ENCODE measurements at regions not wholly inside any gene's neighbourhood (a gene's known extent, or its start where the extent isn't known, plus 50 kb on each side); places are given as distances from the start of the nearest gene placed in this dataset.

DNA sequence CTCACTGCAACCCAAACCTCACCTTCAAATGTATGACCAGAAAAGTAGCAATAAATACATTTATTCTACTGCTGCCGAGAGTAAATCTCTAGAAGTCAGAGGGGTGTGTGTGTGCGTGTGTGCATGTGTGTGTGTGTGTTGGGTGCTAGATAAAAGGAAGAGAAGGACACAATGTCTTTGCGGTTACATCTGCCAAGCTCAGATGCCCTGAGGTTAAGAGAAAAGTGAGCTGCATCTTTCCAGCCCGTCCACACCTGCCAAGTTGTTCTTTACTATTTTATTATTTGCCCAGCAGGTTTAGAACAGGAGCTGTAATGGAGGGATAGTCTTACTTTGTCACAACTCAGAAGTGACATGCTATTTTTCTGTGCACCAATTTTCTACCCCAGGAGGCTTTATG, 54.5 kb upstream of the ANKFN1 start:
- H3K9me3 Mint-ChIP-seq: no peaks in the 10 kb centered on the region
- CTCF ChIA-PET: no interaction called here

DNA sequence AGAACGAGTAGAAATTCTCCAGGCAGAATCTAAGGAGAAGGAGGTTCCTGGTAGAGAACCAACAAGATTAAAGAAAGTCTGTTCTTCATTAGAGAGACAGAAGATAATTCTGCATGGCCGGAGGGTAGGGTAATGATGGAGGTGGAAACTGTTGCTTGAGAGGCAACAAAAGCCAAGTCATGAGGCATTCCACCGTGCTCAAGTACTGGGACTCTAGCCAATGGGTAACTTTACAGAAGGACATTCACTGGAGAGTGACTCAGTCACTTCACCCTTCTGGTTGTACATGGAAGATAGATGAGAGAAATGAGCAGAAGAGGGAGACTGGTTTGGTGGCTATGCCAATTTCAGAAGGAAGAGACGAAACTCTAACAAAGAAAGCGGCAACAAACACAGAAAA, 53.6 kb upstream of the ANKFN1 start:
- no peak for DNase-seq
- H3K9me3 ChIP-seq (ENCODE audit: control insufficient read depth in 2 of 3, low read length in 3 of 3): no peaks in the 10 kb centered on the region
- no peaks in the 10 kb centered on the region for H3K27me3 ChIP-seq (ENCODE audit: control insufficient read depth in 2 of 2, insufficient read depth in 2 of 2, low read length in 2 of 2)
- Mint-ChIP-seq H3K36me3 (no peaks in the 10 kb centered on the region), H3K4me3 (no peak overlapping the region), H3K4me1 (no peaks in the 10 kb centered on the region), H3K27ac (no peak overlapping the region), H3K27me3 (peaks cover 4 to 27% (median 8%) of the 10 kb centered on the region in 5 donors), H3K9me3 (no peaks in the 10 kb centered on the region)
- POLR2A ChIA-PET: no interaction called here
- H3K4me3 ChIP-seq (ENCODE audit: low read length): no peak overlapping the region
- ATAC-seq: no peak
- H3K36me3 ChIP-seq (ENCODE audit: control insufficient read depth in 2 of 3, insufficient read depth in 3 of 3, low read length in 3 of 3): no peaks in the 10 kb centered on the region
- CTCF ChIA-PET: no interaction called here
- H3K27ac ChIP-seq (ENCODE audit: low read depth, low read length): no peak overlapping the region
- intact Hi-C loops (cut with micrococcal nuclease): no loop called here
- H3K4me1 ChIP-seq (ENCODE audit: control insufficient read depth in 2 of 2, insufficient read depth in 2 of 2, low read length in 2 of 2): no peaks in the 10 kb centered on the region

More for the DNA sequence above, 54.5 kb upstream of the ANKFN1 start:
- H3K36me3 ChIP-seq (ENCODE audit: control insufficient read depth in 2 of 3, insufficient read depth in 3 of 3, low read length in 3 of 3): no peaks in the 10 kb centered on the region
- Mint-ChIP-seq H3K4me3 (no peak overlapping the region), H3K4me1 (no peaks in the 10 kb centered on the region), H3K27me3 (peaks cover 4 to 21% (median 9%) of the 10 kb centered on the region in 5 donors), H3K27ac (no peak overlapping the region), H3K36me3 (no peaks in the 10 kb centered on the region)
- DNase-seq: no peak
- no peak for ATAC-seq
- H3K4me3 ChIP-seq (ENCODE audit: low read length): no peak overlapping the region
- H3K27me3 ChIP-seq (ENCODE audit: control insufficient read depth in 2 of 2, insufficient read depth in 2 of 2, low read length in 2 of 2): no peaks in the 10 kb centered on the region
- H3K4me1 ChIP-seq (ENCODE audit: control insufficient read depth in 2 of 2, insufficient read depth in 2 of 2, low read length in 2 of 2): no peaks in the 10 kb centered on the region
- H3K27ac ChIP-seq (ENCODE audit: low read depth, low read length): no peak overlapping the region
- intact Hi-C loops (cut with micrococcal nuclease): no loop called here
- POLR2A ChIA-PET: no interaction called here
- no peaks in the 10 kb centered on the region for H3K9me3 ChIP-seq (ENCODE audit: control insufficient read depth in 2 of 3, low read length in 3 of 3)

Data from naive thymus-derived CD4-positive, alpha-beta T cell (primary cell).